Stimulated activated naive CD4-positive, alpha-beta T cell treated with Interleukin-2 at 50 U/mL for 16 hours (primary cell): ENCODE measurements at regions not wholly inside any gene's neighbourhood (a gene's known extent, or its start where the extent isn't known, plus 50 kb on each side); places are given as distances from the start of the nearest gene placed in this dataset.
"Not testable (repeated sequence)": the region's sequence is repeated elsewhere in the genome, so short reads cannot be mapped to it uniquely, and the experiment has no call there.

ENCODE experiments used
- DNase-seq: peaks from one replicate; lab custom pipeline; 2025; lab: John Stamatoyannopoulos, UW

- DNase-seq = not testable (repeated sequence)
Measured at GRCh38 chr10:46645110-46645509, 66.2 kb downstream of the SYT15 start.

GRCh38 chr10:46646132-46646531 is 67.2 kb downstream of the SYT15 start:
- not testable (repeated sequence) for DNase-seq

- DNase-seq = not testable (repeated sequence)
Measured at GRCh38 chr10:46650967-46651366, 72.0 kb downstream of the SYT15 start.

- not testable (repeated sequence) for DNase-seq
Measured at GRCh38 chr10:46657437-46657836, 78.5 kb downstream of the SYT15 start.

GRCh38 chr10:46660027-46660834 is 81.3 kb downstream of the SYT15 start:
- not testable (repeated sequence) for DNase-seq

- not testable (repeated sequence) for DNase-seq
Measured at GRCh38 chr10:46660835-46661164, 81.9 kb downstream of the SYT15 start.

GRCh38 chr10:46665536-46665935 is 86.6 kb downstream of the SYT15 start:
- not testable (repeated sequence) for DNase-seq

GRCh38 chr10:46668357-46668997 is 89.5 kb downstream of the SYT15 start:
- not testable (repeated sequence) for DNase-seq

- not testable (repeated sequence) for DNase-seq
Measured at GRCh38 chr10:46677836-46678435, 99.0 kb downstream of the SYT15 start.

- not testable (repeated sequence) for DNase-seq
Measured at GRCh38 chr10:46691397-46691796, 112.5 kb downstream of the SYT15 start.

- not testable (repeated sequence) for DNase-seq
Measured at GRCh38 chr10:46693218-46693617, 114.3 kb downstream of the SYT15 start.

GRCh38 chr10:46717264-46717663 is 138.3 kb downstream of the SYT15 start:
- not testable (repeated sequence) for DNase-seq

GRCh38 chr10:46718014-46718413 is 139.1 kb downstream of the SYT15 start:
- not testable (repeated sequence) for DNase-seq

GRCh38 chr10:46720386-46720785 is 141.5 kb downstream of the SYT15 start:
- DNase-seq = not testable (repeated sequence)

GRCh38 chr10:46720811-46721518 is 142.0 kb downstream of the SYT15 start:
- not testable (repeated sequence) for DNase-seq

GRCh38 chr10:46724258-46724657 is 145.3 kb downstream of the SYT15 start:
- not testable (repeated sequence) for DNase-seq

GRCh38 chr10:46728359-46728758 is 149.4 kb downstream of the SYT15 start:
- not testable (repeated sequence) for DNase-seq

- not testable (repeated sequence) for DNase-seq
Measured at GRCh38 chr10:46730729-46731128, 151.8 kb downstream of the SYT15 start.

GRCh38 chr10:46733635-46734261 is 154.8 kb downstream of the SYT15 start:
- not testable (repeated sequence) for DNase-seq

- DNase-seq = not testable (repeated sequence)
Measured at GRCh38 chr10:46734262-46734642, 155.3 kb downstream of the SYT15 start.

- DNase-seq = not testable (repeated sequence)
Measured at GRCh38 chr10:46739919-46740318, 161.0 kb downstream of the SYT15 start.

- not testable (repeated sequence) for DNase-seq
Measured at GRCh38 chr10:46740368-46740767, 161.4 kb downstream of the SYT15 start.
